Dermis blood vessel endothelial cell (primary cell): ENCODE measurements at regions not wholly inside any gene's neighbourhood (a gene's known extent, or its start where the extent isn't known, plus 50 kb on each side); places are given as distances from the start of the nearest gene placed in this dataset.
"Not testable (repeated sequence)": the region's sequence is repeated elsewhere in the genome, so short reads cannot be mapped to it uniquely, and the experiment has no call there.

Source experiments
- DNase-seq: peaks from one replicate; pipeline ENCODE4 v3.0.0; 2010

DNA sequence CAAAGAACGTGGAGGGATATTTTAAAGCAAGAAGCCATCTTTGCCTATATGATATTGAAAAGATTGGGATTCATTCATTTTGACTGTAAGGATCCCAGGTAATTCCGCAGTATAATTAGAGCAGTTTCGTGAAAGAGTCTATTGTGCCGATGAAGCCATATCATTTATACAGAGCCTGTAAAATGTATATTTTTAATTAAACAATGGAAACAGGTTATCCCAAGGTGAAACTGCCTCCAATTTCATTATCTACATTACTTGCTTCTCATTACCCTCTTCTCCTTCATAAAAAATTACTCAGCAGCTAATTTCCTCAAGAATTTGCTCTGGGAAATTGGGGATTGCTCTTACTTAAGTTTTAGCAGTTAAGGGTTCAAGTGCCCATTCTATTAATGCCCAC lies 444.1 kb downstream of the SOCS6 start:
- DNase-seq: no peak

DNA sequence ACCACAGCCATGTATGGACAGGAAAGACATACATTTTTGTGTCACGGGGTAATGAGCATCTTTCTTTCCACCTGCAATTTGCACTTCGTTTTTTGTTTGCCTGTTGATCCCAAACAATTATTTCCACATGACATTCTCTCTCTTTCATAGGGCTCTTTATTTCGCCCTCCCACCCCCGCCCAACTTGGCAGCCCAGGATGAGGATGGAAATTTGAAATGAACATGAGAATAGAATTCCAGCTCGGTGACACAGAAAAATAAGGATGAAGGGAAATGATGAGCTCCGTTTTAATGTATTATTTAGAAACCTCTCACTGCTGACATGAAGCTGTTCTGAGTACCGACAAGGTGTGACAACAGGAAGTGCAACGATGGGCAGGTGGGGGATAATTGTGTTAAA lies 443.3 kb downstream of the SOCS6 start:
- DNase-seq: no peak

DNA sequence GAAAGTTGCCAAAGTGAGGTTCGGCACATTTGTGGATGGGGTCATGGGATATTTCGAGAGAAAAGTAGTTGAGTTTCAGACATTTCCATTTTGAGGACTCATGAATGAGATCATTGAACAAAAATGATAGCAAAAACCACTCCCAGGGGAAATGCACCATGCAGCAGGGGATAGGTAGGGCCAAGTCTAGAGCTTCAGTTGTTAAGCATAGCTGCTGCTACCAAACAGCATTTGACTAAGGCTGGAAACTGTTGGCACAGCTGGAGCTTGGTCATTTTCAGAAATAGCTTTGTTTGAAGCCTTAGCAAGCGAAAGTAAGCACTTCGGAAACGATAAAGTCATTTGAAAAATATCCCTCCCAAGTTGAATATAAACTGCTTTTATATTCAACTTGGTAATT lies 431.8 kb downstream of the SOCS6 start:
- DNase-seq: no peak

GRCh38 chr18:70709720-70710119 lies 420.9 kb downstream of the SOCS6 start:
- no peak for DNase-seq

DNA sequence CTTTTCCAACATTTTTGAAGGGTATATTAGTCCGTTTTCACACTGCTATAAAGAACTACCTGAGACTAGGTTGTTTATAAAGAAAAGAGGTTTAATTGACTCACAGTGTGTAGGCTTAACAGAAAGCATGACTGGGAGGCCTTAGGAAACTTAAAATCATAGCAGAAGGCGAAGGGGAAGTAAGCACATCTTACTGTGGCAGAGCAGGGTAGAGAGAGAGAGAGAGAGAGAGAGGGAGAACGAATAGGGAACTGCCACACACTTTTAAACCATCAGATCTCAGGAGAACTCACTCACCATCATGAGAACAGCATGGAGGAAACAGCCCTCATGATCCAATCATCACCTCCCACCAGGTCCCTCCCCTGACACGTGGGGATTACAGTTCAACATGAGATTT lies 420.3 kb downstream of the SOCS6 start:
- no peak for DNase-seq

DNA sequence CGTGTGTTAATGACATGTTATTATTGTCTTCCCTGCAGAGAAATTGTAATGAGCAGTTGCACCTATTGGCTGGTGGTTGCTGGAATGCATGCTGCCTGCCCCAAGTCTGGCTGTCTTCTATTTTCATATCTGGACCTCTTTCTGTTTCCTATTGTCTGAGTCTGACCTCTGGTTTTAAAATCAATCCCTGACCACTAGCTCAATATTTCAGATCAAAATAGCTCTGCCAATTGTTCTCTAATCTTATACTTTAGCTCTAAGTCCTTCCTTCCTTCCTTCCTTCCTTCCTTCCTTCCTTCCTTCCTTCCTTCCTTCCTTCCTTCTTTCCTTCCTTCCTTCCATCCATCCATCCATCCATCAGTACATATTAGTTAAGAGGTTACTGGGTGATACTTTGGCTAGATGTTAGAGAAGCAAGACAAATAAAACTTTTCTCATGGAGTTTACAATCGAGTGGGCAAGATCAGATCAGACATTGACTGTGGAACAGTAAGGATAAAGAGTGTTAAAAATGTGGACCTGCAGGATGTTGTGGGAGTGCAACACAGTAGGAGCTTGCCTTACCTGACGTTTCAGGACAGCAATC lies 417.1 kb downstream of the SOCS6 start:
- DNase-seq: no peak

GRCh38 chr18:70700496-70700895 lies 411.7 kb downstream of the SOCS6 start:
- no peak for DNase-seq

GRCh38 chr18:70698574-70698973 lies 409.7 kb downstream of the SOCS6 start:
- DNase-seq: no peak

DNA sequence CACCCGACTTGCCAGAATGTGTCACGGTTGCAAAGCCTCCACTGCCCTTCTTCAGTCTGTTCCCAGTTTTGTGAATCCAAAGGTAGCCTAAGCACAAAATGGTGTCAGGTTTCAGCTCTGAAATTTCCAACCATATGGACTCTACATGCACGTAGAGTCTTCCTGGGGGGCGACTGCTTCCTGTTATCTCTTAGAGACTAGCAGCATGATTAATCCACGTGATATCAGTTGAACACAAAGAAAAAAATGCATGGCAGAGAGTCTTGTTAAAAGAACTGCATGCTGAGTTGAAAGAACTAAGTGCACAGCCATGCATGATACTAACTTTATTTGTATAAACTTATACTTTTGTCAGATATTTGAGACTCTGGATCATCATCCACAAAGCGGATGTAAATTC lies 404.4 kb downstream of the SOCS6 start:
- DNase-seq: no peak

- DNase-seq: not testable (repeated sequence)
Observed at GRCh38 chr18:70689765-70690164, 400.9 kb downstream of the SOCS6 start.

- DNase-seq: no peak
Observed at GRCh38 chr18:70688286-70688685, 399.4 kb downstream of the SOCS6 start.

DNA sequence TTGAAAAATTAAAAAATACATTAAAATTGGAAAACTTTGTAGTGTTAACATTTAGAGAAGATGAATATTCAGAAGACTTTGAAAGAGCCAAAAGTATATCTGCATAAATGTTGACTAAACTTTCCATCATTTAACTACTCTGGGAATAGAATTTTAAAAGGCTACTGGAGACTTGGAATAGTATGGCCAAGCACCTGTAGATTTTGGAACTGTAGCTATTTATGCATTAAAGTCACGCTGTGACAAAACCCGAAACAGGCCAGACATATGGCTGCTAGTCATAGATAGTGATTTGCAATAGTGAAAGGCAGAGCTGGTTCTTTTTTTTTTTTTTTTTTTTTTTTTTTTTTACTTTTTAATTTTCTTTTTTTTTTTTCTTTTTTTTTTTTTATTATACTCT lies 396.0 kb downstream of the SOCS6 start:
- DNase-seq: no peak

GRCh38 chr18:70683263-70683662 lies 394.4 kb downstream of the SOCS6 start:
- no peak for DNase-seq

DNA sequence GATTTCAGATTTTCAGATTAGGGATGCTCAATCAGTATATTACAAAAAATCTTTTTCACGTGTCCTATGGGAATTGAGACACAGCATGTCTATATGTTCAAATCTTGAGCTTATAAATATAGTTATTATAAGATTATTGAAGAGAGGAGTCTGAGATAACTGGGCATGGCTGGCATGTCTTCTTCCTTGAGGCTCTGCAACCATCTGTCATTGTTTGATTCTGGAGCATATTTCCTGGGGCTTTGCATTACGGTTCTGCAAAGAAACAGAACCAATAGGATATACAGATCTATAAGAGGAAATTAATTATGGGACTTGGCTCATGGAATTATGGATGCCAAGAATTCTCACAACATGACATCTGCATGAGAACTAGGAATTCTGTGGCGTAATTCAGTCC lies 386.1 kb downstream of the SOCS6 start:
- DNase-seq: no peak

- DNase-seq: no peak
Observed at GRCh38 chr18:70673831-70674230, 385.0 kb downstream of the SOCS6 start.

- no peak for DNase-seq
Observed at GRCh38 chr18:70672581-70672980, 383.7 kb downstream of the SOCS6 start.

- DNase-seq: no peak
Observed at GRCh38 chr18:70671889-70672565, 383.2 kb downstream of the SOCS6 start.

- DNase-seq: no peak
Observed at GRCh38 chr18:70666936-70667335, 378.1 kb downstream of the SOCS6 start.

GRCh38 chr18:70663141-70663540 lies 374.3 kb downstream of the SOCS6 start:
- DNase-seq: no peak

DNA sequence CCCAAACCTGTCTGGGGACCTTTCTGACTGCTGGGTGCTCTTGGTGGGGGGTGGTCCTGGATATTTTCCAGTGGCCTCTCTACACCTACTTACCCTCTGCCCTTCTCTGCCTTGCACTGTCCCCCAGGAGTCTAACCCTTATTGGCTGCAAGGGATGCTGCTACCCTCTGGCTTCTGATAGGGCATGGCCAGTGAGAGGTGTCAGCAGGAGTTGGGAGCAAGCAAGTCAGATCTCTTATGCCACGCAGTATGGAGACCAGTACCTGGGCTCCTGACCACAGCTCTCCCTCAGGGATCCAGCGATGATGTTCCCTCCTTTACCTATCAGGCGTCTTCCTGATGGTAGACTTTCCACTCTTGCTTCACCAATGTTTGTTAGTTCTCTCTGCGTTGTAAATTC lies 373.7 kb downstream of the SOCS6 start:
- DNase-seq: no peak

DNA sequence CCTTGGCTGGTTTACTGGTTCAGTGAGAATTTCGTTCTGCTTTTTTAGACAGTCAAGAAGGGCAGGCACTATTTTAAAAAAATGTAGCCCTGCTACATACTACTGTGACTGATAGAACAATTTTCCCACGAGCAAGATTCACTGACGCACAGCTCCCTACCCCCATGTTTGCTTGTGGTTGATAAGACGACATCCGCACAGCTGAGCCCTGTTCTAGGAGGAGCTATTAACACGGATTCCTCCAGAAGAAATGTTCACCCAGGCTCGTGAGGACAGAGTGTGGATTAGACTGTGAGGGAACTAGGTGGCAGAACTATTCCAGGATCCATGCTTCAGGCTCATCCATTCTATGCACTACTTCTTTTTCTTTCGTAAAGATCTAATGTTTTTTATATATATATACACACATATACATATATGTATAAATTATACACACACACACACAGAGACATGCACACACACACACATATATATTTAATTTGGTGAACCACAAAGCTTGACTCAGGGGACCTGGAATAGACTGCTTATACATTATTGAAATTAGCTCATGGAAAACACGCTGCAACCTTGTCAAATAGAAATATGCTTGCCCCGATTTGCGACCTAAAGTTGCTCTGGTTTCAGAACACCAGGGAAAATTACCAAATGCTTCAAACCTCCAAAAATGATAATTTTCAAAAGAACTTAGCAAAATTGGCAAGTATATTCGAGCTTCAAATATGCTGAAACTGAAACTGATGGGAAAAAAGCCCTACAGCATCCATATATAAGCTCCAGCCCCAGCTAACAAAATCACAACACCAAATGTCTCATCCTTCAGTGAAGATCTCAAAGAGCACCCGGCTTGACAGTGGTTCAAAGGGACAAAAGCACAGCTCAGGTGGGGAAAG lies 370.4 kb downstream of the SOCS6 start:
- DNase-seq: no peak

GRCh38 chr18:70653671-70654070 lies 364.8 kb downstream of the SOCS6 start:
- no peak for DNase-seq

DNA sequence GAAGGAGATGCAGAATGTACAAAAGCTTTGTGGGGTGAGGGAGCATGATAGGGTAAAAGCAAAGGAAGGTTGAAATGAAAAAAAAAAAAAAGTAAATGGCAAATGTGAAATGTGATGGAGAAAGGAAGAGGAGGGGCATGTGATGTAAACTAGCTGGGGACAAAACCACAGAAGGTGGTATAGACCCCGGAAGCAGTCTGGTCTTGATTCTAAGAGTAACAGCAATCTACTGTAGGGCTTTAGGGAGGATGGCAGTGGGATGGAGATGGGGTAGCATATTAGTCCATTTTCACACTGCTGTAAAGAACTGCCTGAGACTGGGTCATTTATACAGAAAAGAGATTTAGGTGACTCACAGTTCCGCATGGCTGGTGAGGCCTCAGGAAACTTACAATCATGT lies 362.0 kb downstream of the SOCS6 start:
- no peak for DNase-seq

DNA sequence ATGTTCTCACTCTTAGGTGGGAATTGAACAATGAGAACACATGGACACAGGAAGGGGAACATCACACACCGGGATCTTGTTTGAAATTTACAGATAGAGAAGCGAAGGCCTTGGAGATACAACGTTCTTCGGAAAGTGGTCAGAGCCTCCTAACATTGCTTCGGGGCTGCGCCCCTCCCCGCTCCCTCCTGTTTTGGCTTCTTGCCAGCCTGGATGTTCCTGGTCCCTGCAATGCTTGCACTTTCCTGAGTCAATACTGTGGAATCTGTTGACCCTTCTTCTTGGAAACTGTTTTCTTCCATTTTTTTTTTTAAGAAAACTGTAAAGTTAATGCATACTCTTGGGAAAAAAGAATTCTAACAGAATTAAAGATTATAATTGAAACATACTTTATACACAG lies 360.8 kb downstream of the SOCS6 start:
- DNase-seq: no peak
